Lung (tissue), 11 donors: ENCODE measurements at regions not wholly inside any gene's neighbourhood (a gene's known extent, or its start where the extent isn't known, plus 50 kb on each side); places are given as distances from the start of the nearest gene placed in this dataset.

Experiments
- ATAC-seq: fragments of 200-7000 bp; cut with Tn5 transposase; one replicate; pipeline ENCODE4 v1.9.1; 2020; ENCODE audit warnings: moderate number of reproducible peaks; ENCODE audit not compliant: insufficient read depth, low FRiP score
- DNase-seq, 3 donors: peaks; one replicate each; pipeline ENCODE4 v3.0.0-alpha.2; 2013 to 2017
- H3K27ac ChIP-seq, 2 donors: one replicate each; pipeline ENCODE4 v1.5.1; 2013; ENCODE audit warnings: mild to moderate bottlenecking in 2 of 2, moderate library complexity in 2 of 2, control low read depth in 1 of 2, inconsistent platforms in 1 of 2, low read depth in 1 of 2, low read length in 1 of 2
- H3K27me3 ChIP-seq, 3 donors: one replicate each; pipeline ENCODE4 v1.5.1; 2013; ENCODE audit warnings: low read length in 2 of 3; ENCODE audit not compliant: control insufficient read depth in 3 of 3, insufficient read depth in 3 of 3
- H3K36me3 ChIP-seq, 4 donors: one replicate each; pipeline ENCODE4 v1.5.1; 2013; ENCODE audit warnings: low read length in 4 of 4, mild to moderate bottlenecking in 1 of 4, moderate library complexity in 1 of 4; ENCODE audit not compliant: control insufficient read depth in 4 of 4, insufficient read depth in 4 of 4
- H3K4me1 ChIP-seq, 5 donors: one replicate each; pipeline ENCODE4 v1.5.1; 2013; ENCODE audit warnings: low read length in 5 of 5, mild to moderate bottlenecking in 2 of 5, moderate library complexity in 1 of 5; ENCODE audit not compliant: control insufficient read depth in 5 of 5, insufficient read depth in 5 of 5
- H3K4me3 ChIP-seq: one replicate; pipeline ENCODE4 v1.5.1; 2013; ENCODE audit warnings: mild to moderate bottlenecking, control low read depth, moderate library complexity
- H3K9ac ChIP-seq, 2 donors: one replicate each; pipeline ENCODE4 v1.5.1; 2013; ENCODE audit warnings: low read length in 2 of 2, control low read depth in 1 of 2; ENCODE audit not compliant: insufficient read depth in 1 of 2
- H3K9me3 ChIP-seq, 4 donors: one replicate each; pipeline ENCODE4 v1.5.1; 2013; ENCODE audit warnings: low read length in 3 of 4, mild to moderate bottlenecking in 1 of 4, moderate library complexity in 1 of 4; ENCODE audit not compliant: control insufficient read depth in 4 of 4, insufficient read depth in 3 of 4
- CTCF ChIP-seq: IDR thresholded peaks from 2 replicates; pipeline ENCODE4 v1.5.1; 2012; ENCODE audit warnings: mild to moderate bottlenecking; ENCODE audit errors: control extremely low read depth, extremely low read depth
- WGBS, 2 donors: extraction: QIAGEN DNeasy Blood & Tissue Kit; methylation state at CpG; one replicate each; pipeline ENCODE4 v1.1.7; 2013; 5-methylcytosine and 5-hydroxymethylcytosine counted together
- donor health status: control.
- donor health status: control.
- donor health status: Bipolar disorder and iron deficiency.
- donor health status: healthy.
- donor health status: DM: yes; HTN: yes; CAD: no.

GRCh38 chr21:26719750-26720149, 125.5 kb downstream of the ADAMTS1 start:
- DNase-seq (no peak), ATAC-seq (no peak)
- H3K9me3 ChIP-seq = no peaks in the 10 kb centered on the region
- H3K4me1 ChIP-seq = no peaks in the 10 kb centered on the region
- TF ChIP-seq CTCF = no peak
- H3K9ac ChIP-seq = no peak overlapping the region
- no peaks in the 10 kb centered on the region for H3K27me3 ChIP-seq
- WGBS, 2 donors = 78 to 86% methylated on average over 9 of the region's 9 CpGs
- H3K36me3 ChIP-seq = no peaks in the 10 kb centered on the region
- H3K4me3 ChIP-seq = no peak overlapping the region
- H3K27ac ChIP-seq = no peak overlapping the region

GRCh38 chr21:26717146-26717739, 128.0 kb downstream of the ADAMTS1 start:
- WGBS, 2 donors = 27 to 39% methylated on average over 5 of the region's 5 CpGs
- no peaks in the 10 kb centered on the region for H3K27me3 ChIP-seq
- H3K4me3 ChIP-seq = no peak overlapping the region
- DNase-seq = peak in 2 of 3 donors; percentile 55 to 66
- no peaks in the 10 kb centered on the region for H3K9me3 ChIP-seq
- no peak overlapping the region for H3K27ac ChIP-seq
- ATAC-seq = no peak
- TF ChIP-seq CTCF = peak; percentile 16
- H3K4me1 ChIP-seq = no peaks in the 10 kb centered on the region
- no peaks in the 10 kb centered on the region for H3K36me3 ChIP-seq
- no peak overlapping the region for H3K9ac ChIP-seq

GRCh38 chr21:26715878-26716506, 129.2 kb downstream of the ADAMTS1 start:
- TF ChIP-seq CTCF = peak; percentile 31
- no peaks in the 10 kb centered on the region for H3K36me3 ChIP-seq
- WGBS, 2 donors = 21 to 36% methylated on average over 7 of the region's 7 CpGs
- no peak overlapping the region for H3K9ac ChIP-seq
- no peak overlapping the region for H3K27ac ChIP-seq
- no peaks in the 10 kb centered on the region for H3K9me3 ChIP-seq
- ATAC-seq = peak; percentile 52
- H3K4me3 ChIP-seq = no peak overlapping the region
- no peaks in the 10 kb centered on the region for H3K4me1 ChIP-seq
- no peaks in the 10 kb centered on the region for H3K27me3 ChIP-seq
- peak; percentile 52 to 66 (median 55) for DNase-seq
